AG10803 (cell line): ENCODE measurements at regions not wholly inside any gene's neighbourhood (a gene's known extent, or its start where the extent isn't known, plus 50 kb on each side); places are given as distances from the start of the nearest gene placed in this dataset.
"Not testable (repeated sequence)": the region's sequence is repeated elsewhere in the genome, so short reads cannot be mapped to it uniquely, and the experiment has no call there.

ENCODE experiments used
- DNase-seq: peaks from one replicate; pipeline ENCODE4 v3.0.0; 2010; ENCODE audit warnings: low read depth
- H3K4me3 ChIP-seq: 2 replicates; pipeline ENCODE4 v1.5.1; 2011; ENCODE audit warnings: mild to moderate bottlenecking, low read length, control low read depth
- CTCF ChIP-seq: conservative IDR thresholded peaks from 2 replicates; pipeline ENCODE4 v1.5.1; 2011; ENCODE audit warnings: mild to moderate bottlenecking, low read length, control low read depth, inconsistent platforms

- no peak for DNase-seq
- H3K4me3 ChIP-seq, result no peak overlapping the region
- TF ChIP-seq CTCF, result no peak
Observed at GRCh38 chr3:18195836-18196235, 229.3 kb downstream of the SATB1 start.

- DNase-seq, result peak; percentile 12
- TF ChIP-seq CTCF, result no peak
- no peak overlapping the region for H3K4me3 ChIP-seq
Observed at GRCh38 chr3:18194431-18194830, 230.7 kb downstream of the SATB1 start.

GRCh38 chr3:18190646-18191045, 234.5 kb downstream of the SATB1 start:
- H3K4me3 ChIP-seq, result no peak overlapping the region
- no peak for TF ChIP-seq CTCF
- peak; percentile 68 for DNase-seq

- peak; percentile 75 for DNase-seq
- no peak overlapping the region for H3K4me3 ChIP-seq
- no peak for TF ChIP-seq CTCF
Observed at GRCh38 chr3:18189282-18190050, 235.7 kb downstream of the SATB1 start.

- no peak overlapping the region for H3K4me3 ChIP-seq
- DNase-seq, result no peak
- TF ChIP-seq CTCF, result no peak
Observed at GRCh38 chr3:18188491-18188890, 236.6 kb downstream of the SATB1 start.

GRCh38 chr3:18185624-18186023, 239.5 kb downstream of the SATB1 start:
- no peak overlapping the region for H3K4me3 ChIP-seq
- no peak for TF ChIP-seq CTCF
- DNase-seq, result no peak

GRCh38 chr3:18182923-18183322, 242.2 kb downstream of the SATB1 start:
- not testable (repeated sequence) for H3K4me3 ChIP-seq, DNase-seq
